Fibroblast of peridontal ligament (primary cell): ENCODE measurements at regions not wholly inside any gene's neighbourhood (a gene's known extent, or its start where the extent isn't known, plus 50 kb on each side); places are given as distances from the start of the nearest gene placed in this dataset.

ENCODE experiments used
- DNase-seq: peaks from one replicate; pipeline ENCODE4 v3.0.0-alpha.2; 2010; ENCODE audit errors: extremely low read depth

GRCh38 chr12:100675432-100675831 lies 101.9 kb downstream of the GAS2L3 start:
- DNase-seq: peak; percentile 50

DNA sequence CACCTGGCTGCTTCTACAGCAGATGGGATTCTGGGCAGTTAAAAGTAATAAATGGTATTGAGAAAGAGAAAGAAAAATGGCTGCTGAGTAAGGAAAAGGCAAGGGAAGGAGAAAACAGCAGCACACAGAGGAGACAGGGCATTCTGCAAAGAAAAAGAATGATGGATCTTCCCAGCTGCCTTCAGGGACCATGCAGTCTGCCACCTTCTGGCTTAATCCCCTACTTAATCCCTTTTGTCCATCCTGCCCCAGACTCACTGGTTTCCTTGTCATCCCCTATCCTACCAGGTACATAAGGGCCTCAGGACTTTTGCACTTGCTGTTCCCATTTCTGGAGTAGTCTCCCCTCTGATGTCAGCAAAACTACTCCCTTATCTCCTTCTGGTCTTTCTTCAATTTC lies 107.6 kb downstream of the GAS2L3 start:
- DNase-seq: no peak

- no peak for DNase-seq
Measured at GRCh38 chr12:100682178-100682577, 108.7 kb downstream of the GAS2L3 start.

- DNase-seq: no peak
Measured at GRCh38 chr12:100687686-100688085, 106.9 kb upstream of the ANO4 start.

- DNase-seq: no peak
Measured at GRCh38 chr12:100688451-100688864, 106.1 kb upstream of the ANO4 start.

DNA sequence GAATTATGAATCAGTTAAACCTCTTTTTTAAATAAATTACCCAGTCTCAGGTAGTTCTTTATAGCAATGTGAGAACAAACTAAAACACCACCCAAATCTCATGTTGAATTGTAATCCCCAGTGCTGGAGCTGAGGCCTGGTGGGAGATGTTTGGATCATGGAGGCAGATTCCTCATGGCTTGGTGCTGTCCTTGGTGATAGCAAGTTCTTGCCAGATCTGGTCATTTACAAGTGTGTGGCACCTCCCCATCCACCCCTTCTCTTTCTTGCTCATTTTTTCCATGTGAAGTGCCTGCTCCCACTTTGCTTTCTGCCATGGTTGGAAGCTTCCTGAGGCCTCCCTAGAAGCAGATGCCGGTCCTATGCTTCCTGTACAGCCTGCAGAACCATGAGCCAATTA lies 102.1 kb upstream of the ANO4 start:
- no peak for DNase-seq

DNA sequence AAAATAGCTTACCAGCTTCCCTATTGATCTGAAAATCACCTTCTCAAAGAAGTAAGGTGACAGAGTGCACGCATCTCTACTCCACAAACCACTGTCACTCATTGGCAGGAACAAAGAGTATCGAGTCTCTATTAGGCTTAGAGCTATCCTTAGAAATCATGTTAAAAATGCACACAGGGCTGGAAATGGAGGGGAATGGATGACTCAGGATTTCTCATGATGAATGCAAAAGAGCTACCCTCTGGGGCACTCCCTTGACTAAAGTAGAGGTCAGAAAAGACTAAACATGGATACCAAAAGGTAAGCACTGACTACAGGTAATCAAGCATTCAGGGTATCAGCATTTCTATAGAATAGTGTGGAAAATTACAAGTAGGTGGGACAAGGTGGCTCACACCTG lies 96.1 kb upstream of the ANO4 start:
- no peak for DNase-seq

DNA sequence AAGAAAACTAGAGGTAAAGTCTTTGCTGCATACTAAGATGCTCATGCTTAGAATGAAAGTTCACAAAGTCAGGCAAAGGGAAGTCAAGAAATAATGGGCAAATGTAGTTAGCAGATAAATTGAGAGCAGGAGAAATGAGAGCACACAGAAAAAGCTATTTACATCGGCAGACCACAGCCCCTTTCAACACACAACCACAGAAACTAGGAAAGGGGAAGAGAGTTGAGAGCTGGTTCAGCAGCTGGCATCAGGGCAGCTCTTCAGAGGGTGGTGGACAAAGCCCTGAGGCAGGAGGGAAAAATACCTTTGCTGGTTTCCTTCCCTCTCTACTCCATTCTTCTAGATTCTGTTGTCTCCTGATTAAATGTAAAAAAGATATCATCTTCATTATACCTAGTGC lies 95.4 kb upstream of the ANO4 start:
- no peak for DNase-seq

- DNase-seq: no peak
Measured at GRCh38 chr12:100703337-100703736, 91.2 kb upstream of the ANO4 start.

- DNase-seq: no peak
Measured at GRCh38 chr12:100703868-100704267, 90.7 kb upstream of the ANO4 start.

DNA sequence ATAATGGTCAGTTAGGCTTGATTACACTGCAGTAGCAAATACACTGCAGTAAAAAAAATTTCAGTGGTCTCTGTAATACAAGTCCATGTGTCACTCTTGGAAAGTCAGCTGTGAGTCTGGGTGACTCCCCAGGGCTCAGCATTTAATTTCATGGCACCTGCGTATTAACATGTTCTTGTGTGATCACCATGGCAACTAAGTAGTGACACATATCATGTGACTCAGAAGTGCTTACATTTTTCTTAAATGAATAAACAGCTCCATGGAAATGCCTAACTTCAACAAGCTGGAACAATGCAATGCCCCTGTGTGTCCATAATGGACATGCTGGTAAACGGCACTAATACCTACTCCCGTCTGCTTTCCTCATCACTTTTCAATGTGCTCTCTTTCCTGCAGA lies 88.5 kb upstream of the ANO4 start:
- peak; percentile 33 for DNase-seq

DNA sequence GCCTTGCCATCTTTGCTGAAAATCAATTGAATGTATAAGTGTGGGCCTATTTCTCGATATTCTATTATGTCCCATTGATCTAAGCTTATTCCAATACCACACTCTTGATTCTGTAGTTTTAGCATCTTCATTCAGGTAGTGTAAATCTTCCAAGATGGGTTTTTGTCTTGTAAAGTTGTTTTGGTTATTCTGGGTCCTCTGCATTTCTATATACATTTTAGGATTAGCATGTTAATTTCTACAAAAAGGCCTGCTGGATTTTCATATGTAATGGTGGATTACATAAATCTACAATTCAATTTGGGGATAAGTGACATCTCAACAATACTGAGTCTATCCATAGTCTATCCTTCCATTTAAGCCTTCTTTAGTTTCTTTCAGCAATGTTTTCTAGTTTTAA lies 86.0 kb upstream of the ANO4 start:
- no peak for DNase-seq

DNA sequence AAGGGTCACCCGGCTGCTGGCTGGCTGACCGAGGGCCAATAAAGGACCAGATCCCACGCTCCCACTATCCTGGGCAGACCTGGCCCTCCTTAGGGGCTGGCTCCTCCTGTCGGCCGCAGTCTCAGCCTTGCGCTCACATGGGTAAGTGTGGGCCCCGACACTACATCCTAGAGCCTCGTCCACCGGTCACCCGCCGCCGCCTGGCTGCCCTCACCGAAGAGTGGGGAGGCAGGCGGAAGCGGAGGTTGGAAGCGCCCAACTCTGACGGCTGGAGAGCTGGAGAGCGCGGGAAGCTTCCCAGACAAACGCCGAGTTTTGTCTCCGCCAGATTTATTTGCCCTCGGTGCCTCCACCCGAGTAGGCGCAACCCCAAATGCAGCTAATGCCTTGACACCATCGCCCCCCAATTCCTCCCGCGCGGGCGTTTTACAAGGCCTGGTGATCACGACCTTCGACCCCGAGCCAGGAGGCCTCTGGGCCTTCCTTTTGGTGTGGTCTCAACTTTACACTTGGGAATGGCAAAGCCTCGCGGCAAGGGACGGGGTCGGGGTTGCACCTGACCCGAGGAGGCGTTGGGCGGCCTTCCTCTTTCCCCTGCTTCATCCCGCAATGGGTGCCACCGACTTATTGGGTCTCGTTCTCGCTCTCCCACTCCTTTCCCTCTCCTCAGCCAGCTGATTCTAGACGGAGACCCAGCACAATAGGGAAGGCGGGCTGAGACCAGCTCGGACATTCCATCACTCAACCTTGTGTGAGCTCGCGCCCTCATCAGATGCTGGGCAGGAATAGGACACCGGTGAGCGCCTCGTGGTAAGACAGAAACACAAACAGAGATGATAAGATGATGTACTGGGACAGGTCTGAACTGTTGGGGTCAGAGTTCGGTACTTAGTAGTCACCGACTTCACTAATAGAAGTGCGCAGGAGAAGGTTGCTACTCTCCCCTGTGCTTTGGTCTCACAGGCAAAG lies 78.3 kb upstream of the ANO4 start:
- DNase-seq: no peak

- no peak for DNase-seq
Measured at GRCh38 chr12:100716945-100717732, 77.4 kb upstream of the ANO4 start.

DNA sequence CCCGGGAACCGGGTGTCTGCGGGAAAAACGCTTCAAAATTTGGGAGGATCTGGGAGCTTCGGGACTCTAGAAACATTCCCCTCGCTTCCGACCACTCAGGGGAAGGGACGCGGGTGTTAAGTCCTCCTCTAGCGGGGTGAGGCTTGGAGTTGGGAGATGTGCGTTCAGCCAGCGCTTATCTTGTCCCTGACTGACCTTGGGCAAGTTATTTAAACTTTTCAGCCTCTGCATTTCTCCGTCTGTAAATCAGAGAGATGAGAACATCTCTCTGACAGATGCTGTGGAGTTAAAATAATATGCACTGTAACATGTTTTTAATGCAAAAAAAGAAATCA lies 76.9 kb upstream of the ANO4 start:
- no peak for DNase-seq

DNA sequence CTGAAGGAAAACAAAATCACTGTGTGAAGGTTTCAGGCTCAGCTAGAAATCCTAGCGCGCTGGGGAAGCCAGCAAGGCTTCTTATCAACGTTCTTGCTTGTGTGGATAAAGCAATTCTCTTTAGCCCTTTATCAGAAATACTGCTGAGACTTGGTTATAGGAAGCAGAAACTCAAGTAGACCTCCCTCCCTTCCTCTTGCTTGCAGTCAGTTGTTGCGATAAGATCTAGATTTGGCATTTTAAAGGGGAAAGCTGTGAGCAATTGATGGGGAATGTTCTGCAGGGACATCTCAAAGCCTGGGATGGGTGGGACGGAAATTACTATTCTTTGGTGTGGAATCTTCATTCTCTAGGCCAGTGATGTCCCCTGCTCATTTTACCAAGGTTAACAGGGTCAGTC lies 76.4 kb upstream of the ANO4 start:
- DNase-seq: no peak

GRCh38 chr12:100720016-100720654 lies 74.4 kb upstream of the ANO4 start:
- DNase-seq: no peak

DNA sequence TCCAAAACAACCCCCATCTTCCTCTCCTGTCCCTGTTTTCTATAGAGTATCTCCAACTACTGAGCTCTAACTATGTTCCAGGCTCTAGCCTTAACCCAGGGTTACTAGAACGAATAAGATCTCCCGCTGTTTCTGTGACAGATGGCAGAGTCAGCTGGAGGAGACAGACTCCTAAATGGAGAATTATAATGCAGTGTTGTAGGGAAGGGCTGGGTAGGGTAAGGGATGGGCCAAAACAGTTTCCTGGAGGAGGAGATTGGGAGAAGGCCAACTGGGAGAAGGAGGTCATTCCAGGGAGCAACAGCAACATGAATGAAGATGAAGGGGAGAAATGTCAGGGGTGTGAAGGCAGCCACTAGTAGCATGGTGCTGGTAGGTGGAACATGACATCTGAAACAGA lies 73.4 kb upstream of the ANO4 start:
- no peak for DNase-seq

GRCh38 chr12:100724071-100724470 lies 70.5 kb upstream of the ANO4 start:
- no peak for DNase-seq

DNA sequence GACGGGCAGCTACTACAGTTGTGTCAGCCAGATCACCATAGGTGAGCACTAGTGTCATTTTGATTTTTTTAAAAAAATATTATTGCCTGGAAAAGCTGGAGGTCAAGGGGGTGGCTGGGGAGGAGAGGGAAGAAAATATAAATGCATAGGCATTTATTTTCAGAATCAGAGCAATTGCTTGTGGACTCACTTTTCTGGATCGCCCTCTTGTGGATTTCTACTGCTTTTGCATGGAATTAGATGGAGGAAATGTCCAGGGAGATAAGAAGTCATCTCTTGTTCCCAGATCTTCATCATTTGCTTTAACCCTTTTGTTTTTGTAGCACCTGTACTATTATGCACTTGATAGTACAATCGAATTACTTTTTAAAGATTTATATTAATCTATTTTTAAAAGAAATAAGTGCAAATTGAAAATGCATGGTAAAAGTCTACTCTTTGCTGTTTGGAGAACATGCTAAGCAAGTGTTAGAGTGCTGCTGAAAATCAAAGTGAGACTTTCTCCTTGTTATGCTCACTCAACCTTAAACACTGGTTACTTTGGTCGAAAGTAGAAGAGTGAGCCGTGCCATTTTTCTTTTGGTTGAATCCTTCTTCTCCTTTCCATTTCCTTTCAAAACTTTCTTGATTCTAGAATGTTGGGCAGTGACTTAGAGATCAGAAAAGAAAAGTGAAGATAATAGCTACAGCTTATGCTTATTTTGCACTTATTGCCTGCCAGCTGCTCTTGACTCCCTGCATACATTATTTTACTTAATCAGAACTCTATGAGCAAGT lies 60.6 kb upstream of the ANO4 start:
- peak; percentile 62 for DNase-seq

DNA sequence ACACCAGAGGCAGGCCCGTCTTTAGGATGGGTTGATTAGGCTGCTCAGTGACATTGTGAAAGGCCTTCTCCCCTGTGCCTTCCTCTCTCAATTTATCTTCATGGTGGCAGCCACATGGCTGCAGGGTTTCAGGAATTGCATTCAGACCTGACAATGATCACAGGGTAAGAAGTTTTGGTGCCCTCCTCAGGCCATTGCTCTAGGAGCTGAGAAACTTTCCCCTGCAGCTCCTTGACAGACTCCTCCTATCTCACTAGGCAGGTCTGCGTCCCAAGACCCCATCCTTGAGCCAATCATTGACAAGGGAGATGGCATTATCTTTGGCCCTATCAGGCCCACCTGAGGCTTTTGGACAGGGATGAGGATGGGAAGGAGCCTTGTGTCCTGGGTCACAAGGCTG lies 57.4 kb upstream of the ANO4 start:
- DNase-seq: no peak

- no peak for DNase-seq
Measured at GRCh38 chr12:100738086-100738485, 56.5 kb upstream of the ANO4 start.
